Amniotic stem cell (primary cell): ENCODE measurements at regions not wholly inside any gene's neighbourhood (a gene's known extent, or its start where the extent isn't known, plus 50 kb on each side); places are given as distances from the start of the nearest gene placed in this dataset.
A peak's percentile ranks its signal among the peaks of the same experiment; 100 is the strongest.

ENCODE experiments used
- DNase-seq: peaks from one replicate; lab custom pipeline; 2025; lab: John Stamatoyannopoulos, UW

DNA sequence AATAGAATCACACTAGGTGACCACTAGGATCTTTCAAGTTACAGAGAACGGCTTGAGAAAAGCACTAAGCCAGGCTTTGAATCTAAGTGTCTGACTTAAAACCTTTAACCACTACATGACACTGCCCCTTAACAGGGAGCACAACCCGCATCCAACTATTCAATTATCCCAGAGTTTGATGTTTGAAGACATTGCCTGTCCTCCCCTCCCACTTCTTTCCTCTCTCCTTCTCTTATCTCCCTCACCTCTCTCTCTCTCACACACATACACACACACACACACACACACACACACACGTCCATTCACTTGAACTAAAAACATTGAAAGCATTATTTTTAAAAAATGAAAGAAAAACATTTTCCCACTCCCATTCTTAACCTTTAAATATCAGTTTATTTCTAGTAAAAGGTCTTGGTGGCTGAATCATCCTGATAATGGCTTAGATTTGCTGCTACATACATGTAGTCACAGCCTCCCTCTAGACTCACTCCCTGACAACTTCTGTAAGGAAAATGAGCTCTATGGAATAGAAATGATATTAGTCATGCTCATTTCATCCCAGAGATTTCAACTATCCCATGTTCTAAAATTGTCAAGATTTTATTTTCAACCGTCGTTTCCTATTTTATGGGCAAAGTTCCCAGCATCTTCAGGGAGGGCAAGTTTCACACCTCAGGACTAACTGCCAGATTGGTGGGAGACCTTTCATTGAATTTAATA lies 53.5 kb upstream of the RAP1B start:
- peak; percentile 60 for DNase-seq

DNA sequence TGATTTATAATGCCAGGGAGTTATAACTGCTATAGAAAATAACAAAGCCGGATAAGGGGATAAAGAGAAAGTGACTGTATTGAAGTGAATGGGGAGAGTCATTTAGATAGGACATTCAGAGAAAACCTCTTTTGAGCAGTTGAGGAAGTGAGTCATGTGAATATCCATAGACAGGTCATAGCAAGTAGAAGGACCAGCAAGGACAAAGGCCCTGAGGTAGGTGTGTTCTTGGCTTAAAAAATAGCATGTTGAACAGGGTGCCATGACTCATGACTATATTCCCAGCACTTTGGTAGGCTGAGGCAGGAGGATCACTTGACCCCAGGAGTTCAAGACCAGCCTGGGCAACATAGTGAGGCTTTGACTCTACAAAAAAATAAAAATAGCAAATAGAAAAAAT lies 51.5 kb upstream of the RAP1B start:
- no peak for DNase-seq

- DNase-seq, result no peak
Measured at GRCh38 chr12:68559984-68560850, 50.5 kb upstream of the RAP1B start.

DNA sequence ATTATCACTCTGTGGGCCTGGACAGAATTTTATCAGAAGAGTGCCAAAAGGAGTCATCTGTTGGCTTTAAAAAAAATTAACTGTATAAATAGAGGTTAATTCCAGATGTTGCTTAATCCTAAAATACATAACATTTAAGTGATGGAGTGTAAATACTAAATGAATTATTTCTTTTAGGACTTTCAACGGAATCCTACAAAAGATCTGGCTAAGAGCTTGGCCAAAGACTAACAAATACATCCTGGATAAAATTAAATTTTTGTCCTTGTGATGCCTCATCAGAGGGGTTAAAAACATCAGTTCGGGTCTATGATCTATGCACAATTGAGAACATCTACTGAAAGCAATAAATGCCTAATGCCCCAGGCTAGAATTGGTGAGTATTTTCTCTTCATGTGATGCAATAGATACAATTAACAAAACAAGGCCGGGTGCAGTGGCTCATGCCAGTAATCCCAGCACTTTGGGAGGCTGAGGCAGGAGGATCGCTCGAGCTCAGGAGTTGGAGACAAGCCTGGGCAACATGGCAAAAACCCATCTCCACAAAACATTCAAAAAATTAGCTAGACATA lies 49.8 kb upstream of the RAP1B start:
- no peak for DNase-seq
